HS-27A (cell line): ENCODE measurements at regions not wholly inside any gene's neighbourhood (a gene's known extent, or its start where the extent isn't known, plus 50 kb on each side); places are given as distances from the start of the nearest gene placed in this dataset.
"Not testable (repeated sequence)": the region's sequence is repeated elsewhere in the genome, so short reads cannot be mapped to it uniquely, and the experiment has no call there.

ENCODE experiments used
- DNase-seq: peaks from one replicate; pipeline ENCODE4 v3.0.0-alpha.2; 2012; ENCODE audit warnings: low read depth, missing footprints

GRCh38 chr15:31179693-31180092 is 78.2 kb upstream of the TRPM1 start:
- no peak for DNase-seq

GRCh38 chr15:31193291-31193690 is 91.8 kb upstream of the TRPM1 start:
- DNase-seq: no peak

- DNase-seq: no peak
Measured at GRCh38 chr15:31195871-31196270, 94.3 kb upstream of the TRPM1 start.

GRCh38 chr15:31197497-31198414 is 96.2 kb upstream of the TRPM1 start:
- DNase-seq: no peak

- DNase-seq: no peak
Measured at GRCh38 chr15:31200735-31201151, 99.2 kb upstream of the TRPM1 start.

GRCh38 chr15:31202953-31203352 is 101.4 kb upstream of the TRPM1 start:
- no peak for DNase-seq

- DNase-seq: no peak
Measured at GRCh38 chr15:31203999-31204398, 102.5 kb upstream of the TRPM1 start.

GRCh38 chr15:31206386-31207181 is 105.1 kb upstream of the TRPM1 start:
- DNase-seq: no peak

GRCh38 chr15:31207246-31207645 is 105.7 kb upstream of the TRPM1 start:
- no peak for DNase-seq

GRCh38 chr15:31207861-31208260 is 106.3 kb upstream of the TRPM1 start:
- not testable (repeated sequence) for DNase-seq

GRCh38 chr15:31208817-31209216 is 107.3 kb upstream of the TRPM1 start:
- DNase-seq: no peak

- no peak for DNase-seq
Measured at GRCh38 chr15:31211353-31211752, 109.8 kb upstream of the TRPM1 start.

- DNase-seq: no peak
Measured at GRCh38 chr15:31212326-31213080, 111.0 kb upstream of the TRPM1 start.

- no peak for DNase-seq
Measured at GRCh38 chr15:31214158-31214863, 112.3 kb upstream of the KLF13 start.

GRCh38 chr15:31214864-31215489 is 111.7 kb upstream of the KLF13 start:
- DNase-seq: no peak

- no peak for DNase-seq
Measured at GRCh38 chr15:31215490-31216214, 111.0 kb upstream of the KLF13 start.

GRCh38 chr15:31216215-31216911 is 110.3 kb upstream of the KLF13 start:
- DNase-seq: no peak

- no peak for DNase-seq
Measured at GRCh38 chr15:31217067-31217466, 109.6 kb upstream of the KLF13 start.

- no peak for DNase-seq
Measured at GRCh38 chr15:31217566-31218270, 108.9 kb upstream of the KLF13 start.
